A204.1 (cell line): ENCODE measurements at regions not wholly inside any gene's neighbourhood (a gene's known extent, or its start where the extent isn't known, plus 50 kb on each side); places are given as distances from the start of the nearest gene placed in this dataset.

Experiments used
- FAIRE-seq: peaks from 2 replicates; lab custom pipeline; 2012; peaks lifted over from hg19 to GRCh38; lab: Jason Lieb, UNC

DNA sequence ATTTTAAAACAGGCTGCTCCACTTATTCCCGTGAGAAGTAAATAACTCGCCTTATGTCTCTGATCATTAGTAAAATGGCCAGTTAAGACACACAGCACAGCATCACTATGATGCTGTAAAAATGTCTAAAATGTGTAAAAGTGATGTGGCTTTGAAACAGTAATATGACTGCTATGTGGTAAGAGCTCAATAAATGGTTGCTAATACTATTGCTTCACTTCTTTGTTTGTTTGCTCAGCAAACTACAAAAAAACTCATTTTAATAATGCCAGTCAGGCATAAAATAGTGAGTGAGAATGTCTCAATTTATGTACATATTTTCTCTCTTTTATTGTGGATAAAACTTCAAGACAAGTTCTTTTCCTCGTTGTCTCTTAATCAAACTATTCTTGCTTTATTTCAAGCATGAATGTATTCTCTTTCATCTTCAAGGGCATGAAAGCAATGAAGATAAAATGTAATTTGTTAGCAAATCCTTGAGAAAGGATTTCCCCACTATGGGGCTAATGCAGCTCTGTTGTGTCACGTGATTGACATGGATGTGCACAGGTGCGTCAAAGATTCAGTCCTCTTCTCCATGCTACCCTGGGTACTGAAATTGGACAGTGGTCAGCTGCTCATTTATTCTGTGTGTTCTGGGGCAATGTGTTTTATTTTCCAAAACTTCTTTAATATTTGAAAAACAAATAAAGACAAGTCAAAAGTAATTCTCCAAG lies 387.2 kb downstream of the TRIB2 start:
- FAIRE-seq, result no peak

- FAIRE-seq, result no peak
These were observed 388.0 kb downstream of the TRIB2 start for GRCh38 chr2:13104723-13105122.

DNA sequence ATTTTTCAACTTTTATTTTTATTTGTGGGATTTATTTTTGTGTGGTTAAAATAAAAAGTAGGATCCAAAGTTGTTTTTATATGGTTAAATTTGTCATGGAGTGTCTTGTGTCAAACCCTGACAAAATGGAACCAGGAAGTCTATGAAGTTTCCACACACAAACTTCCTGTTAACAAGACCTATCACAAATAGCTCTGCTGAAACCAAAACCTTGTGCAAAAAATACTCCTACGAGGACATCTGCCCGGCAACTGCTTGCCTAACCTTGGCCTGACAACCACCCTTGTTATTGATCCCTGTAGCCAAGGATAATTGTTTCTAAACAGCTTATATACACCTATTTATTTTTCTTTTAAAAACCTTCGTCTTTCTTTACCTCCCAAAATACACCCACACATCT lies 389.6 kb downstream of the TRIB2 start:
- no peak for FAIRE-seq

GRCh38 chr2:13109516-13109915 lies 392.8 kb downstream of the TRIB2 start:
- no peak for FAIRE-seq

DNA sequence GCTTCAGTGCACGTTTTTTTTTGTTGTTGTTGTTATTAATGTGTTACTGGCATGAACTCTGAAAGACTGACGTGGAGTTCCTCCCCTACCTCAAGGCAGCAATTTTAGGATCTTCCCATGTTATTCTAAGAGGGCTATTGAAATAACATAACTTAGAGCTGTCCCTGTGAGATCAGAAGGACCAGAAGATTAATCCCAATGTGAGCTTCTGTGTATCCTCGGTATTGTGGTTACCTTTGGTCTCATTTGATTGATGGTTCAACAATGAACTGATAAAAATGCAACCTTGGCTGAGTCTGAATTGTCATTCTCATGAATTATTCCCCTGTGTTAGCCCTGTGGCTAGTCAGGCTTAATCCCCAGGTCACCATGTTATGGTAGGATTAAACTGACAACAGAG lies 394.1 kb downstream of the TRIB2 start:
- no peak for FAIRE-seq

- FAIRE-seq, result no peak
These were observed 396.3 kb downstream of the TRIB2 start for GRCh38 chr2:13113002-13113401.

DNA sequence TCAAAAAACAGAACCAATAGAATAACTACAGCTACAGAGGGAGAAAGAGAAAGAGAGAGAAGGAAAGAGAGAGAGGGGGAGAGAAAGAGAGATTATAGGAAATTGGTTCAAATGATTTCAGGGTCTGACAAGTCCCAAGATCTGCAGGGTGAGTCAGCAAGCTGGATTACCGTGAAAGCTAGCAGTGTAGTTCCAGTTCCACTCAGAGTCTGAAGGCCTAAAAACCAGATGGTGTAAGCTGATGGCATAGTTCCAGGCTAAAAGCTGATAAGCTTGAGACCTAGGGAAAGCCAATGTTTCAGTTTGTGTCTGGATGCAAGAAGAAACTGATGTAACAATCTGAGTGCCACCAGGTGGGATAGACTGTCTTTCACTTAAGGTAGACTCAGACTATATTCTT lies 397.7 kb downstream of the TRIB2 start:
- no peak for FAIRE-seq

DNA sequence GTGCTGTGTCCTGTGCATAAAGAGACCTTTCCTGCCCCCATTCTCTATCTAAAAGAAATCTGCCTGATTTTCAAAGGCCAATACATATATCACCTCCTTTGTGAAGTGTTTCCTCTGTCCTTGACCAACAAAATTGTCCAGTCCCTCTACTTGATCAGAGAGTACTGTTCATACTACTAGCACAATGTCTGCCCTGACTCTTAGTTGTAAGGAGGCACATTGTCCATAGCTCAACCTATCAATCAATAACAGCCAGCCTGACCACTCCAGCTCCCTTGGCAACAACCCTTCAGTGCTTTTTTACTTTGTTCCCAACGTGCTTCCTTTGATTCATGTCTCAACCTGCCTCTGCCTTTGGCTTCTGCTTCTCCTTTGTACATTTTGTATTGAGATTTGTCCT lies 398.9 kb downstream of the TRIB2 start:
- FAIRE-seq, result no peak

- FAIRE-seq, result no peak
These were observed 404.4 kb downstream of the TRIB2 start for GRCh38 chr2:13121096-13121495.

- no peak for FAIRE-seq
These were observed 411.4 kb downstream of the TRIB2 start for GRCh38 chr2:13128139-13128538.

DNA sequence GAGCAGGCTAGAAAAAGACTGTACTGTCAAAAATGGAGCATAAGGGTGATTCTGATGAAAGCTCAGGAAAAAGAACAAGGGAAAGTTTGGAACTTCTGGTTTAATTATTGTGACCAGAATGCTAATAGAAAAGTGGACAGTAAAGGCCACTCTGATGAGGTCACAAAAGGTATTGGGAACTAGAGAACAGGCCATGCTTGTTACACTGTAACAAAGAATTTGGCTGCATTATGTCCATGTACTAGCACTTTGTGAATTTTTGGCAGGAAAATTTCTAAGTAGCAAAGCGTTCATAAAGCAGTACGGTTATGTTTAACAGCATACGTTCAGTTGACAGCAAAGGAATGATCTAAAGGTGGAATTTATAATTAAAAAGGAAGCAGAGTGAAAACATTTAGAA lies 418.6 kb downstream of the TRIB2 start:
- no peak for FAIRE-seq

- FAIRE-seq, result no peak
These were observed 419.1 kb downstream of the TRIB2 start for GRCh38 chr2:13135856-13136255.

DNA sequence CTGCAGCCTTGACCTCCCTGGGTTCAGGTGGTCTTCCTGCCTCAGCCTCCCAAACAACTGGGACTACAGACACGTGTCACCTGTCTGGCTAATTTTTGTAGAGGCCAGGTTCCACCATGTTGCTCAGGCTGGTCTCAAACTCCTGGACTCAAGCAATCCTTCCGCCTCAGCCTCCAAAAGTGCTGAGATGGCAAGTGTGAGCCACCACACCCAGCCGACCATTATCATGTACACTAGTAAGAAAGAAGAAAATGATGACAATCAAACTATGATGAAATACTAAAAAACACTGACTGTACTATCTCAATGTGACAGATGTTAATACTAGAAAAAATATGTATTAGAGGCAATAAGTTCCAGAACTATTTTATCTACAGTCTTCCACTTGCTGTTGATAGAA lies 420.9 kb downstream of the TRIB2 start:
- FAIRE-seq, result no peak

DNA sequence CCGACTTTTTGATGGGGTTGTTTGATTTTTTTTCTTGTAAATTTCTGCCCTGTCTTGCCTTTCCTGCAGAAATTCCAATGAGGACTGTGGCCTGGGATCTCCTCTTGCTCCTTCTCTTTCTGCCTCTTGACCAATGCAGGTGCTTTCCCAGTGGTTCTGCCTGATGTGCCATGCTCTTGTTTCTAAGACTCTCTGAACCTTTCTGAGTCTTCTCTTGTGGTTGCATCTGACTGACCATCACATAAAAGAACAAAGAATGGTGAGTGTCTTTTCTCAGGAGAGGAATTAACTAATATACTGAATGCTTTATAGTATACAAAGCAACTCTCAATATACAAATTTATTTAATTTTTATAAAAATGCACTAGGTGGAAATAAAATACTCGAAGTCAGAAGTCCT lies 424.6 kb downstream of the TRIB2 start:
- no peak for FAIRE-seq

DNA sequence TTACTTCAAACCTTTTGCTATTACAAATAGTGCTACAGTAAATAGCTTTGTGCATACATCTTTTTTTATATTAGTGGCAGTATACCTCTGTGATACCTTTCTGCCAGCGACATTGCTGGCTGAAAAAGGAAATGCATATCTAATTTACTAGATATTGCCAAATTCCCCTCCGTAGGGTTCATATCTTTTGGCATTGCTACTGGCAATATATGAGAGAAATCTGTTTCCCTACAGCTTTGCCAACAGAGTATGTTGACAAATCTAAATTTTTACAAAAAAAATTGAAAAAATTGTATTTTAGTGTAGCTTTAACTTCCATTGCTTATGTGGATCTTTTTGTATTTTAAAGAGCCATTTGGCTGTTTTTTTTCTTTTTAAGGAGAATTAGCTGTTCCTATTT lies 426.7 kb downstream of the TRIB2 start:
- no peak for FAIRE-seq

DNA sequence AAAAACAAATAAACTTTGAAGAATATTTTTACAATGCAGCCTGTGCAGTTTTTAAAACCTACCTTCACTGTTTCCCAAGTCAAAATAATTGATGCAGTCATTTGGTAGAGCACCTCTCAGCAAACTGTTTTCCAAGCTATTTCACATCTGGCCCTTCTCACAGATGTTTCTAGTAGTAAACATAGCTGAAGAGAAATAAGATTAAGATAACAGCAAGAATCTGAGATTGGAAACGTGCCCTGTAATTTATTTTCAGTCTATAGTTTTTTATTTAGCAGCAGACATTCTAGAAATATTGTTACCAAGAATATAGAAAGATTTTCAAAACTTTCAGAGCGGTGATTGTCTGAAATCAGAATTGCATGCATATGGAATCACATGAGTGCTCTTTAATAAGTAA lies 440.2 kb downstream of the TRIB2 start:
- FAIRE-seq, result no peak

GRCh38 chr2:13158466-13158865 lies 441.7 kb downstream of the TRIB2 start:
- FAIRE-seq, result no peak

DNA sequence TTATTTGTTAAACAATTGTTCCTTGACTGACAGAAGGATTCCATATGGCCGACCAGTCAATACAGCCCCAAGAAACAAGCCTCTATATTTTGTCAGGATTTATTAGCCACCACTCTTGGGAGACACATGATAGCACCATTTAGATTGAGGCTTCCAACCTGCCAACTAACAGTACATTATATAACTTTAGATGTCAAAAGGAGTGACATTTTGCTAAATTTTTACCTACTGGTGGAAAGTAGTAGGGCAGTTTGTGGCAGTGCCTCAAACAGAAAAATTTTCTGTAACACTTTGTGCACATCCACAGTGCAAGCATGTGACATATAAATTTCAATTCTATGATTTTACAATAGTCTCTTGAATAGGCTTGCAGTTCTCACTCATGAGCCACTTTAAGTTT lies 464.0 kb downstream of the TRIB2 start:
- no peak for FAIRE-seq

GRCh38 chr2:13193075-13193474 lies 476.3 kb downstream of the TRIB2 start:
- no peak for FAIRE-seq

DNA sequence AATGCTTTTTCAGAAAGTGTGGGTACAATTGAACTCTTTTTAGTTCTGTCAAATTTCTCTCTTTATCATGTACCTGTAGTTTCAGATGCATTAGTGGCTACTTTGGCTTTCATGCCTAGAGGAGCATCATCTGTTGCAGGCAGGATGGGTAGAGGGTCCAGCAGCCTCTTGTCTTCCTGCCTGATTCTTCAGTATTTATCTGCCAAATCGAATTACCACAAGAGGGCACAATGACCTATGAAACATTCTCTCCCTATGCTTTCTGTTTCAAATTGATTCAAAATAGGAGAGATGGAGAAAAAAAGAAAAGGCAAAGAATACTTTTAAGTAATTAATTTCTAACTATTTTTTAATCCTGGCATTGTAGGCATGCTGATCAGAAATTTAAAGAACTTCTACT lies 477.2 kb downstream of the TRIB2 start:
- peak; percentile 65 for FAIRE-seq

DNA sequence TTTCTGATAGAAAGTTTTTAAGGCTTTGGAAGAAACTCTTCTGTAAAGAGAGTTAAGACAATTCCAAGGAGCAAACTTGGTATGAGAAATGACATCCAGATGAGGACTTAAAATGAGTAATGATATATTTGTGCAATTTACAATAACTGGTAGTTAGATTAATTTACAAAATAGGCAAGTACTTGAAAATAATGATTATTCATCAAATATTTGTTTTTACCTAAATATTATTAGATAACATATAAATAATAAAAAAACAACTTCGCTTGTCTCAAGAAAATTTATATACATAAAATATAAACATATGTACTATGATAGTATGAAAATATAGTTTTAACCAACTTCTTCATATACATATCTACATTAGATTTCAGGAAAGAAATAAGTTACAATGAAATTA lies 478.5 kb downstream of the TRIB2 start:
- FAIRE-seq, result peak; percentile 86

DNA sequence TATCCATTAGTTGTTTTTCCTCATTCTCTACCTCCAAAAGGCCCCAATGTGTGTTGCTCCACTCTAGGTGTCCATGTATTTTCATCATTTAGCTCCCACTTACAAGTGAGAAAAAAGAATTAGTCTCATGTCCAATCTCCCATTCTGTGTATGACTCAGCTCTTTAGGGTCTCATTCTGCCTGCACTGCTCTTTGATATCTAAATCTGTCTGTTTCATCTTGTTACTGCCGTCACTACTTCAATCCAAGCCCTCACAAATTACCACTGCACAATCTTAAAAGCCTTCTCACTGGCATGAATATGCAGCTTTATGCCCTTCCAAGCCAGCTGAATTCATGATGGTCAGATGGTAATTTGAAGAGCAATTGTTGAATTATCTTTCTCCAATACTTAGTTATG lies 480.5 kb downstream of the TRIB2 start:
- FAIRE-seq, result no peak

DNA sequence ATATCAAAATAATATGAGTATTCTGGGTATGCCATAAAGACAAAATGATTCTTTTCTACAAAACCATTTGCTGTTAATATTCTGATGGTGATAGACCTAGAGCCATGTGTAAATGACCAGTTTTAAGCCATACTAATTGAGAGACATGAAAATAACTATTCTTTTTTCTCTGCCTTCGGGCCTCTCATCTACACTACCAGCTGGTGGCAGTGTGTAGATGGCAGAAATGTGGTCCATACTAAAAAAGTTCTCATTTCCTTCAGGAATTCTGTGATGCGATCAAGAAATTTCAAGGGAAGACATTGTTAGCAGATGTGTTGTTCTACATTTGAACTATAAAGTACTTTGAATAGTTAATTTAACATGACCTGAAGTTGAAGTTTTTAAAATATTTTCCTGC lies 485.2 kb downstream of the TRIB2 start:
- no peak for FAIRE-seq

GRCh38 chr2:13212115-13212514 lies 495.4 kb downstream of the TRIB2 start:
- FAIRE-seq, result no peak

DNA sequence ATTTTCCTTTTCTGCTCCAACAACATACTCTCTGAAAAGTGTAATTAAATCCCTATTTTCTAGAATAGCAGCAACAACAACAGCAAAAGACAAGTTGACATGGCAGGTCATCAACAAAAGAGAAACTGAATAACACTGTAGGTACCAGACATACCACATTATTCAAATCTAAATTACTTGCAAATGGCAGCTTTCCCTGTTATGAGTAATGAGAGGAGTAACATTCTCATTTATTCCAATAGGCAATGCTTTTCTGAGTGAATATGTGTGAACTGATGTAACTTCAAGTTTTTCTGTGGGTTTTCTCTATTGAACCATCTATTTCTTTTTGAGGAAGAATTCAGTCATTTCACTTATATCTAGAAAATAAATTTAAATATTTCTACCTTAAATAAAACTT lies 501.5 kb downstream of the TRIB2 start:
- no peak for FAIRE-seq
